NT2/D1 (cell line): ENCODE measurements at regions not wholly inside any gene's neighbourhood (a gene's known extent, or its start where the extent isn't known, plus 50 kb on each side); places are given as distances from the start of the nearest gene placed in this dataset.

Source experiments
- DNase-seq: peaks from one replicate; pipeline ENCODE4 v3.0.0-alpha.2; 2011; ENCODE audit warnings: low read depth, low spot score
- H3K27me3 ChIP-seq: 2 replicates; pipeline ENCODE4 v1.6.0; 2011; ENCODE audit warnings: mild to moderate bottlenecking; ENCODE audit not compliant: insufficient read length, insufficient read depth
- H3K36me3 ChIP-seq: 2 replicates; pipeline ENCODE4 v1.6.1; 2011; ENCODE audit warnings: mild to moderate bottlenecking, low read length, mixed read lengths; ENCODE audit not compliant: insufficient read depth, insufficient read length
- H3K4me1 ChIP-seq: 2 replicates; pipeline ENCODE4 v1.5.1; 2011; ENCODE audit not compliant: insufficient read depth, insufficient read length
- H3K4me3 ChIP-seq: 2 replicates; pipeline ENCODE4 v1.5.1; 2011; ENCODE audit warnings: low read depth; ENCODE audit not compliant: insufficient read length
- H3K9ac ChIP-seq: 2 replicates; pipeline ENCODE4 v1.6.0; 2011; ENCODE audit warnings: low read depth; ENCODE audit not compliant: insufficient read length
- H3K9me3 ChIP-seq: 2 replicates; pipeline ENCODE4 v1.5.1; 2011; ENCODE audit warnings: mild to moderate bottlenecking, low read length; ENCODE audit not compliant: insufficient read depth
- SUZ12 ChIP-seq: IDR thresholded peaks from 2 replicates; pipeline ENCODE4 v1.6.1; 2011; ENCODE audit not compliant: insufficient read length, insufficient read depth; ENCODE audit errors: extremely low read depth
- YY1 ChIP-seq: IDR thresholded peaks from 2 replicates; pipeline ENCODE4 v1.6.1; 2011; ENCODE audit not compliant: insufficient read length, insufficient read depth
- ZNF274 ChIP-seq: IDR thresholded peaks from 2 replicates; pipeline ENCODE4 v1.6.1; 2011; ENCODE audit warnings: mild to moderate bottlenecking, low read depth, low read length

- Histone ChIP-seq H3K36me3 (no peaks in the 10 kb centered on the region), H3K27me3 (no peaks in the 10 kb centered on the region), H3K4me1 (no peaks in the 10 kb centered on the region), H3K9me3 (no peaks in the 10 kb centered on the region), H3K4me3 (no peak overlapping the region), H3K9ac (no peak overlapping the region)
- TF ChIP-seq YY1 (no peak), ZNF274 (no peak), SUZ12 (no peak)
- no peak for DNase-seq
These were observed 658.0 kb upstream of the KCNMB2 start for GRCh38 chr3:177878192-177878591.

GRCh38 chr3:177878957-177879356 lies 657.3 kb upstream of the KCNMB2 start:
- TF ChIP-seq ZNF274 = no peak
- TF ChIP-seq YY1 = no peak
- TF ChIP-seq SUZ12 = no peak
- Histone ChIP-seq H3K4me1 (no peaks in the 10 kb centered on the region), H3K36me3 (no peaks in the 10 kb centered on the region), H3K9me3 (no peaks in the 10 kb centered on the region), H3K27me3 (no peaks in the 10 kb centered on the region), H3K9ac (no peak overlapping the region), H3K4me3 (no peak overlapping the region)
- no peak for DNase-seq

- Histone ChIP-seq H3K36me3 (no peaks in the 10 kb centered on the region), H3K4me3 (no peak overlapping the region), H3K27me3 (no peaks in the 10 kb centered on the region), H3K4me1 (no peaks in the 10 kb centered on the region), H3K9me3 (no peaks in the 10 kb centered on the region), H3K9ac (no peak overlapping the region)
- no peak for DNase-seq
- TF ChIP-seq ZNF274 = no peak
- no peak for TF ChIP-seq YY1
- no peak for TF ChIP-seq SUZ12
These were observed 654.9 kb upstream of the KCNMB2 start for GRCh38 chr3:177881351-177881750.

- H3K36me3 ChIP-seq = no peaks in the 10 kb centered on the region
- DNase-seq = no peak
- H3K9ac ChIP-seq = no peak overlapping the region
- H3K4me3 ChIP-seq = no peak overlapping the region
- no peaks in the 10 kb centered on the region for H3K27me3 ChIP-seq
- no peak for TF ChIP-seq YY1
- no peak for TF ChIP-seq SUZ12
- TF ChIP-seq ZNF274 = no peak
- no peaks in the 10 kb centered on the region for H3K9me3 ChIP-seq
- H3K4me1 ChIP-seq = no peaks in the 10 kb centered on the region
These were observed 654.0 kb upstream of the KCNMB2 start for GRCh38 chr3:177882124-177882648.

DNA sequence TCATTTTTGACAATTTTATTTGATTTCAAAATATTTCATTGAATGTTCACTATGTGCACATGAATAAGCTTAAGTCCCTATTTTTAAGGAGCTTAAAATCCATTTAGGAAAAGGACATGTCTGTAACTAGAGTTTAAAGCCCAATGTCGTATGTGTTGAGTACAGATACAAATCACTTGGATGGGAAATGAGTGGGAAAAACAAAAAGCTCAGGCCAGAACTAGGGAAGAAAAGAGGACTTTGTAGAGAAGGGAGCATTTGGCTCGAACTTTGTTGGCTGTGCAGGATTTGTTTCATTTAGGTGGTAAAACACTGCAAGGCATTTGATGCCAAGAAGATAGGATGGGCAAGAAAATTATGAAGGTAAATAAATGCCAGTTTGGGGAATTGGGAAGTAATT lies 653.1 kb upstream of the KCNMB2 start:
- H3K4me1 ChIP-seq = no peaks in the 10 kb centered on the region
- H3K36me3 ChIP-seq = no peaks in the 10 kb centered on the region
- H3K27me3 ChIP-seq = no peaks in the 10 kb centered on the region

DNA sequence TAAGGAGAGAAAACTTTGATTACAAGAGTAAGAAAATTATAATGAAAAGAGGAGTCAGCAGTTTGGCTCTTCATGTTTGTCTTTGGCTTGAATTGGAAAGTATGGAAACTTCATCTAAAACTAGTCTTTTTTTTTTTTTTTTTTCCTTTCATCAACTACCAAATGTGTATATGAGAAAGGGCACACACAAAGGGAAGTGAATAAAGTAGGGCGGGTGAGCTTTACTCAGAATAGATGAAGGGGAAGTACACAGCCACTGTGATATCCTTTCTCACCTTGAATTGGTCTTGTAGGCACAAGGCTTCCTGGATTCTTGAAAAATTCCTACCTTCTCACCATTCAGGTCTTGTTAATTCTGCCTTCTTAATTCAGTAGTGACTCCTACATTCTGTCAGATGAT lies 652.3 kb upstream of the KCNMB2 start:
- Histone ChIP-seq H3K36me3 (no peaks in the 10 kb centered on the region), H3K9me3 (no peaks in the 10 kb centered on the region), H3K4me3 (no peak overlapping the region), H3K27me3 (no peaks in the 10 kb centered on the region), H3K9ac (no peak overlapping the region), H3K4me1 (no peaks in the 10 kb centered on the region)
- TF ChIP-seq YY1 = no peak
- no peak for TF ChIP-seq SUZ12
- TF ChIP-seq ZNF274 = no peak
- no peak for DNase-seq

More for the DNA sequence above, 653.1 kb upstream of the KCNMB2 start:
- TF ChIP-seq ZNF274 (no peak), YY1 (no peak), SUZ12 (no peak)
- Histone ChIP-seq H3K4me3 (no peak overlapping the region), H3K9me3 (no peaks in the 10 kb centered on the region), H3K9ac (no peak overlapping the region)
- no peak for DNase-seq

- Histone ChIP-seq H3K9me3 (peaks cover 4% of the 10 kb centered on the region; the same call in 1 of the 2 replicates), H3K4me3 (no peak overlapping the region), H3K4me1 (no peaks in the 10 kb centered on the region), H3K27me3 (no peaks in the 10 kb centered on the region), H3K36me3 (no peaks in the 10 kb centered on the region), H3K9ac (no peak overlapping the region)
- DNase-seq = no peak
- no peak for TF ChIP-seq YY1
- no peak for TF ChIP-seq ZNF274
- no peak for TF ChIP-seq SUZ12
These were observed 651.2 kb upstream of the KCNMB2 start for GRCh38 chr3:177885063-177885462.
